Smooth muscle cell (in vitro differentiated cells): ENCODE measurements at regions not wholly inside any gene's neighbourhood (a gene's known extent, or its start where the extent isn't known, plus 50 kb on each side); places are given as distances from the start of the nearest gene placed in this dataset.

Experiments
- DNase-seq: peaks from one replicate; lab custom pipeline; 2025; ENCODE audit not compliant: unreplicated experiment; lab: John Stamatoyannopoulos, UW
- H2AFZ ChIP-seq: fragments of 200-600 bp; sonication (generic); 2 replicates; pipeline ENCODE4 v1.6.0; 2016; ENCODE audit warnings: antibody characterized with exemption, low read depth, mild to moderate bottlenecking
- H3F3A ChIP-seq: fragments of 200-600 bp; sonication (generic); 2 replicates; pipeline ENCODE4 v1.6.0; 2017; ENCODE audit warnings: antibody characterized with exemption, low read depth
- H3K27ac ChIP-seq: fragments of 200-600 bp; sonication (generic); 2 replicates; pipeline ENCODE4 v1.5.1; 2016; ENCODE audit warnings: low read depth, mild to moderate bottlenecking
- H3K27me3 ChIP-seq: fragments of 200-600 bp; sonication (generic); 2 replicates; pipeline ENCODE4 v1.6.1; 2016; ENCODE audit warnings: low read depth, mild to moderate bottlenecking
- H3K36me3 ChIP-seq: fragments of 200-600 bp; sonication (generic); 2 replicates; pipeline ENCODE4 v1.5.1; 2016; ENCODE audit warnings: low read depth
- H3K4me1 ChIP-seq: fragments of 200-600 bp; sonication (generic); 2 replicates; pipeline ENCODE4 v1.5.1; 2016; ENCODE audit warnings: low read depth
- H3K4me2 ChIP-seq: fragments of 200-600 bp; sonication (generic); 2 replicates; pipeline ENCODE4 v1.6.0; 2016; ENCODE audit warnings: mild to moderate bottlenecking
- H3K4me3 ChIP-seq: fragments of 200-600 bp; sonication (generic); 2 replicates; pipeline ENCODE4 v1.5.1; 2016; ENCODE audit warnings: mild to moderate bottlenecking
- H3K79me2 ChIP-seq: fragments of 200-600 bp; sonication (generic); 2 replicates; pipeline ENCODE4 v1.6.0; 2016; ENCODE audit warnings: low read depth, mild to moderate bottlenecking
- H3K9ac ChIP-seq: fragments of 200-600 bp; sonication (generic); 2 replicates; pipeline ENCODE4 v1.6.0; 2016; ENCODE audit warnings: low read depth
- H3K9me3 ChIP-seq: fragments of 200-600 bp; sonication (generic); replicated peaks from 2 replicates; pipeline ENCODE4 v1.5.1; 2016; ENCODE audit warnings: low read depth
- H4K20me1 ChIP-seq: fragments of 200-600 bp; sonication (generic); 2 replicates; pipeline ENCODE4 v1.6.0; 2016; ENCODE audit warnings: low read depth
- CTCF ChIP-seq: fragments of 200-600 bp; sonication (generic); IDR thresholded peaks from 2 replicates; pipeline ENCODE4 v1.5.1; 2017; ENCODE audit warnings: borderline replicate concordance, mild to moderate bottlenecking, antibody characterized with exemption; ENCODE audit not compliant: insufficient read depth, poor library complexity, severe bottlenecking
- WGBS: methylation state at CpG from one replicate; pipeline ENCODE4 v1.1.7; 2016; ENCODE audit warnings: low lambda C conversion rate; 5-methylcytosine and 5-hydroxymethylcytosine counted together

GRCh38 chr21:25461725-25462124 is 145.6 kb downstream of the MRPL39 start:
- no peaks in the 10 kb centered on the region for H3F3A ChIP-seq
- no peaks in the 10 kb centered on the region for H3K36me3 ChIP-seq
- H3K4me2 ChIP-seq: no peak overlapping the region
- H3K4me1 ChIP-seq: no peaks in the 10 kb centered on the region
- no peaks in the 10 kb centered on the region for H4K20me1 ChIP-seq
- DNase-seq: no peak
- WGBS: 91% methylated on average over 1 of the region's 1 CpG
- H3K4me3 ChIP-seq: no peak overlapping the region
- H3K9ac ChIP-seq: no peak overlapping the region
- no peaks in the 10 kb centered on the region for H3K9me3 ChIP-seq
- no peak overlapping the region for H3K27ac ChIP-seq
- no peaks in the 10 kb centered on the region for H3K79me2 ChIP-seq
- TF ChIP-seq CTCF: no peak
- H2AFZ ChIP-seq: no peak overlapping the region
- no peaks in the 10 kb centered on the region for H3K27me3 ChIP-seq

GRCh38 chr21:25459993-25460392 is 147.3 kb downstream of the MRPL39 start:
- Histone ChIP-seq H3K9me3 (no peaks in the 10 kb centered on the region), H3K27ac (no peak overlapping the region), H3K9ac (no peak overlapping the region), H2AFZ (no peak overlapping the region), H3K79me2 (no peaks in the 10 kb centered on the region), H3K4me2 (no peak overlapping the region), H4K20me1 (no peaks in the 10 kb centered on the region), H3F3A (no peaks in the 10 kb centered on the region), H3K36me3 (no peaks in the 10 kb centered on the region), H3K4me3 (no peak overlapping the region), H3K27me3 (no peaks in the 10 kb centered on the region), H3K4me1 (no peaks in the 10 kb centered on the region)
- WGBS: 75% methylated on average over 1 of the region's 1 CpG
- no peak for DNase-seq
- TF ChIP-seq CTCF: no peak

GRCh38 chr21:25459365-25459764 is 147.9 kb downstream of the MRPL39 start:
- Histone ChIP-seq H3K4me2 (no peak overlapping the region), H3K9me3 (no peaks in the 10 kb centered on the region), H3K4me3 (no peak overlapping the region), H4K20me1 (no peaks in the 10 kb centered on the region), H3K79me2 (no peaks in the 10 kb centered on the region), H3K4me1 (no peaks in the 10 kb centered on the region), H3K36me3 (no peaks in the 10 kb centered on the region), H3K27me3 (no peaks in the 10 kb centered on the region), H3K9ac (no peak overlapping the region), H3F3A (no peaks in the 10 kb centered on the region), H2AFZ (no peak overlapping the region), H3K27ac (no peak overlapping the region)
- TF ChIP-seq CTCF: no peak
- DNase-seq: no peak

GRCh38 chr21:25458484-25458883 is 148.8 kb downstream of the MRPL39 start:
- Histone ChIP-seq H4K20me1 (no peaks in the 10 kb centered on the region), H3F3A (no peaks in the 10 kb centered on the region), H3K27me3 (no peaks in the 10 kb centered on the region), H3K9ac (no peak overlapping the region), H3K4me2 (no peak overlapping the region), H3K9me3 (no peaks in the 10 kb centered on the region), H3K79me2 (no peaks in the 10 kb centered on the region), H3K27ac (no peak overlapping the region), H3K36me3 (no peaks in the 10 kb centered on the region), H3K4me3 (no peak overlapping the region), H3K4me1 (no peaks in the 10 kb centered on the region), H2AFZ (no peak overlapping the region)
- WGBS: 74% methylated on average over 1 of the region's 1 CpG
- TF ChIP-seq CTCF: no peak
- DNase-seq: no peak
